HepG2 (cell line): ENCODE measurements at regions not wholly inside any gene's neighbourhood (a gene's known extent, or its start where the extent isn't known, plus 50 kb on each side); places are given as distances from the start of the nearest gene placed in this dataset.

ENCODE experiments used
- ATAC-seq: fragments of 200-7000 bp; cut with Tn5 transposase; 3 replicates; pipeline ENCODE4 v1.9.1; 2020; ENCODE audit warnings: mild to moderate bottlenecking, moderate library complexity
- BruUV-seq: library from RNA; stranded (reverse); fragments of 400-500 nt; replicated peaks from 2 replicates; lab custom pipeline; 2021; lab: Mats Ljungman, UMichigan
- CTCF ChIA-PET: fragments of 300-600 bp; formaldehyde crosslinking; extraction: SDS; loops from one replicate; lab custom pipeline; 2021; ENCODE audit warnings: low total read pairs, inconsistent platforms, low intra/inter-chr PET ratio; lab: Yijun Ruan, JAX
- POLR2A ChIA-PET: fragments of 350-600 bp; sonication (Branson Sonifier 250); formaldehyde crosslinking; loops from one replicate; lab custom pipeline; 2020; ENCODE audit warnings: antibody characterized with exemption, inconsistent platforms; lab: Yijun Ruan, JAX
- DNase-seq: peaks from one replicate; pipeline ENCODE4 v3.0.0-alpha.2; 2015; ENCODE audit warnings: low spot score
- FAIRE-seq: peaks from 3 replicates; lab custom pipeline; 2011; peaks lifted over from hg19 to GRCh38; lab: Jason Lieb, UNC
- H2AFZ ChIP-seq: one replicate; pipeline ENCODE4 v1.6.1; 2011; ENCODE audit warnings: low read length, inconsistent platforms
- H3K27ac ChIP-seq: fragments of 300-600 bp; 3 replicates; pipeline ENCODE4 v1.8.0; 2011; ENCODE audit warnings: mixed run types, mild to moderate bottlenecking, mixed read lengths, low read length, inconsistent platforms; ENCODE audit not compliant: insufficient read depth; ENCODE audit errors: extremely low read length
- H3K27me3 ChIP-seq, 2 experiments: fragments of 200-600 bp in 1 of 2; 2 replicates in 1 of 2; 3 replicates in 1 of 2; pipeline versions ENCODE4 v1.6.0 to v1.8.0; 2011; ENCODE audit warnings: low read length in 2 of 2, mild to moderate bottlenecking in 2 of 2, moderate library complexity in 2 of 2, inconsistent platforms in 1 of 2; ENCODE audit not compliant: insufficient read depth in 2 of 2, control insufficient read depth in 1 of 2
- H3K36me3 ChIP-seq, 2 experiments: fragments of 200-600 bp in 1 of 2; replicated peaks in 1 of 2; 2 replicates in 1 of 2; 3 replicates in 1 of 2; pipeline versions ENCODE4 v1.5.1 to v1.8.0; 2011; ENCODE audit warnings: low read length in 2 of 2, inconsistent platforms in 1 of 2; ENCODE audit not compliant: insufficient read depth in 2 of 2, control insufficient read depth in 1 of 2
- H3K4me1 ChIP-seq: 2 replicates; pipeline ENCODE4 v1.5.1; 2012; ENCODE audit warnings: low read length, inconsistent platforms; ENCODE audit not compliant: insufficient read depth
- H3K4me2 ChIP-seq: 2 replicates; pipeline ENCODE4 v1.6.0; 2011; ENCODE audit warnings: low read depth, low read length, inconsistent platforms
- H3K4me3 ChIP-seq, 3 experiments: fragments of 200-600 bp in 1 of 3; sonication (generic), shearing (Covaris generic) in 1 of 3; replicated peaks in 1 of 3; 2 replicates each; pipeline ENCODE4 v1.5.1; 2011 to 2016; ENCODE audit warnings: low read length in 3 of 3, inconsistent platforms in 2 of 3, low read depth in 2 of 3, mild to moderate bottlenecking in 2 of 3, control low read depth in 1 of 3, mixed read lengths in 1 of 3; ENCODE audit not compliant: insufficient read depth in 1 of 3
- H3K79me2 ChIP-seq: one replicate; pipeline ENCODE4 v1.6.1; 2011; ENCODE audit warnings: low read length, inconsistent platforms; ENCODE audit not compliant: insufficient read depth
- H3K9ac ChIP-seq: 2 replicates; pipeline ENCODE4 v1.6.0; 2011; ENCODE audit warnings: mild to moderate bottlenecking, low read depth, low read length, inconsistent platforms; ENCODE audit not compliant: insufficient read depth
- H3K9me3 ChIP-seq: 2 replicates; pipeline ENCODE4 v1.5.1; 2012; ENCODE audit warnings: mild to moderate bottlenecking, low read length
- H4K20me1 ChIP-seq: 2 replicates; pipeline ENCODE4 v1.6.0; 2011; ENCODE audit warnings: inconsistent platforms, mild to moderate bottlenecking, low read length, moderate library complexity; ENCODE audit not compliant: insufficient read depth
- CEBPB ChIP-seq: IDR thresholded peaks from 2 replicates; pipeline ENCODE4 v1.6.1; 2011; ENCODE audit warnings: low read depth, low read length, improper control_type of control experiment, borderline replicate concordance
- CEBPG ChIP-seq: IDR thresholded peaks from 2 replicates; pipeline ENCODE4 v1.6.1; 2016
- MATR3 ChIP-seq: sonication (generic); formaldehyde crosslinking; IDR thresholded peaks from 2 replicates; pipeline ENCODE4 v1.4.0; 2020; ENCODE audit warnings: missing genetic modification reagents
- PBX3 ChIP-seq: sonication (generic); formaldehyde crosslinking; IDR thresholded peaks from 2 replicates; pipeline ENCODE4 v1.8.1; 2023; ENCODE audit warnings: missing genetic modification reagents, inconsistent platforms, borderline replicate concordance
- REST ChIP-seq, 2 experiments: IDR thresholded peaks; 2 replicates each; pipeline ENCODE4 v1.6.1; 2011 to 2012; ENCODE audit warnings: low read length in 2 of 2, borderline replicate concordance in 1 of 2, low read depth in 1 of 2, mild to moderate bottlenecking in 1 of 2, moderate library complexity in 1 of 2
- SNAPC5 ChIP-seq: sonication (generic); formaldehyde crosslinking; IDR thresholded peaks from 2 replicates; pipeline ENCODE4 v1.8.1; 2023; ENCODE audit warnings: mild to moderate bottlenecking, missing genetic modification reagents, borderline replicate concordance
- SSRP1 ChIP-seq: IDR thresholded peaks from 2 replicates; pipeline ENCODE4 v1.6.1; 2016; ENCODE audit warnings: control low read depth
- ZNF616 ChIP-seq: sonication (generic); formaldehyde crosslinking; IDR thresholded peaks from 2 replicates; pipeline ENCODE4 v1.5.0; 2020; ENCODE audit warnings: low read depth, mild to moderate bottlenecking, missing genetic modification reagents
- ZNF740 ChIP-seq: sonication (generic); formaldehyde crosslinking; IDR thresholded peaks from 2 replicates; pipeline ENCODE4 v1.4.0; 2020; ENCODE audit warnings: missing genetic modification reagents
- ZNF775 ChIP-seq: sonication (generic); formaldehyde crosslinking; IDR thresholded peaks from 2 replicates; pipeline ENCODE4 v1.4.0; 2020; ENCODE audit warnings: missing genetic modification reagents, mild to moderate bottlenecking, moderate library complexity, borderline replicate concordance
- ZNF850 ChIP-seq: sonication (generic); formaldehyde crosslinking; conservative IDR thresholded peaks from 2 replicates; pipeline ENCODE4 v1.9.0; 2021; ENCODE audit warnings: mild to moderate bottlenecking, missing genetic modification reagents
- WGBS: methylation state at CpG from one replicate; pipeline ENCODE4 v1.1.6; 2017; ENCODE audit warnings: low lambda C conversion rate; 5-methylcytosine and 5-hydroxymethylcytosine counted together
- in situ Hi-C: cut with HindIII; loops from 2 replicates; pipeline ENCODE4 v1.10.0; 2017; ENCODE audit warnings: low pct_unique_long_range_greater_than_20kb; ENCODE audit not compliant: extremely low pct_ligation_motif_present
- intact Hi-C: fragments of 100-400 bp; cut with micrococcal nuclease; formaldehyde crosslinking; loops from one replicate; pipeline ENCODE4 v1.10.0; 2022; ENCODE audit not compliant: unreplicated experiment

GRCh38 chr5:3265936-3266335 is 329.7 kb upstream of the IRX1 start (continued):
- TF ChIP-seq PBX3 (CRISPR knock-in tag), result no peak
- TF ChIP-seq, all 625 proteins: peak for 0

GRCh38 chr5:3265131-3265885 is 330.3 kb upstream of the IRX1 start:
- H3K4me2 ChIP-seq, result no peak overlapping the region
- no peak overlapping the region for H2AFZ ChIP-seq
- no peaks in the 10 kb centered on the region for H3K36me3 ChIP-seq
- intact Hi-C loops (no loop called here), in situ Hi-C loops (no loop called here)
- no peak overlapping the region for H3K27ac ChIP-seq
- BruUV-seq, result no TSS peak
- ATAC-seq (no peak), DNase-seq (no peak), FAIRE-seq (no peak)
- TF ChIP-seq CEBPB (peak; percentile 65; the same call in 1 of the 2 replicates), CEBPG (CRISPR knock-in tag) (peak; percentile 53; the same call in 1 of the 2 replicates), SSRP1 (CRISPR knock-in tag) (no peak)
- WGBS, result 1% methylated on average over 5 of the region's 5 CpGs
- CTCF ChIA-PET, result no interaction called here
- H4K20me1 ChIP-seq, result no peaks in the 10 kb centered on the region
- H3K4me1 ChIP-seq, result no peaks in the 10 kb centered on the region
- H3K27me3 ChIP-seq, result no peaks in the 10 kb centered on the region
- no peak overlapping the region for H3K9ac ChIP-seq
- H3K79me2 ChIP-seq, result no peaks in the 10 kb centered on the region
- H3K4me3 ChIP-seq, result no peak overlapping the region
- H3K9me3 ChIP-seq, result peaks cover 7% of the 10 kb centered on the region; the same call in 1 of the 2 replicates
- POLR2A ChIA-PET, result no interaction called here

GRCh38 chr5:3262451-3262850 is 333.2 kb upstream of the IRX1 start:
- H4K20me1 ChIP-seq, result no peaks in the 10 kb centered on the region
- H3K4me1 ChIP-seq, result no peaks in the 10 kb centered on the region
- 0% methylated on average over 2 of the region's 4 CpGs for WGBS
- no peaks in the 10 kb centered on the region for H3K36me3 ChIP-seq
- no peaks in the 10 kb centered on the region; a peak in 1 of 5 replicates for H3K27me3 ChIP-seq
- in situ Hi-C loops (no loop called here), intact Hi-C loops (no loop called here)
- no TSS peak for BruUV-seq
- POLR2A ChIA-PET, result no interaction called here
- H2AFZ ChIP-seq, result no peak overlapping the region
- DNase-seq (no peak), FAIRE-seq (no peak), ATAC-seq (no peak)
- no peak overlapping the region for H3K9ac ChIP-seq
- H3K79me2 ChIP-seq, result no peaks in the 10 kb centered on the region
- no peak overlapping the region for H3K27ac ChIP-seq
- no peak overlapping the region for H3K4me2 ChIP-seq
- peaks cover 7% of the 10 kb centered on the region; the same call in 1 of the 2 replicates for H3K9me3 ChIP-seq
- CTCF ChIA-PET, result no interaction called here
- H3K4me3 ChIP-seq, result no peak overlapping the region
- TF ChIP-seq ZNF616 (CRISPR knock-in tag) (no peak), MATR3 (CRISPR knock-in tag) (no peak), ZNF850 (CRISPR knock-in tag) (no peak), ZNF740 (CRISPR knock-in tag) (no peak), SNAPC5 (no peak), ZNF775 (no peak), REST (IDR thresholded peaks at IDR 0.05; ENCODE audit: borderline replicate concordance in 1 of 2, low read depth in 1 of 2, low read length in 2 of 2) (no peak)
